NCI-H82 treated with DMSO at 0.1 percent for 48 hours (cell line): ENCODE measurements at regions not wholly inside any gene's neighbourhood (a gene's known extent, or its start where the extent isn't known, plus 50 kb on each side); places are given as distances from the start of the nearest gene placed in this dataset.

Experiments used
- DNase-seq: peaks from one replicate; lab custom pipeline; 2025; ENCODE audit not compliant: unreplicated experiment; lab: John Stamatoyannopoulos, UW

GRCh38 chr5:6026766-6027406 lies 351.5 kb downstream of the MED10 start:
- DNase-seq, result no peak

GRCh38 chr5:6019612-6020011 lies 358.7 kb downstream of the MED10 start:
- no peak for DNase-seq

- no peak for DNase-seq
These were observed 364.8 kb downstream of the MED10 start for GRCh38 chr5:6013506-6013905.

- DNase-seq, result no peak
These were observed 367.1 kb downstream of the MED10 start for GRCh38 chr5:6011199-6011598.

GRCh38 chr5:6006838-6007314 lies 371.5 kb downstream of the MED10 start:
- DNase-seq, result no peak

- no peak for DNase-seq
These were observed 375.1 kb downstream of the MED10 start for GRCh38 chr5:6003040-6003825.

- no peak for DNase-seq
These were observed 377.5 kb downstream of the MED10 start for GRCh38 chr5:6000867-6001266.

- no peak for DNase-seq
These were observed 382.5 kb downstream of the MED10 start for GRCh38 chr5:5995819-5996218.

- no peak for DNase-seq
These were observed 391.7 kb downstream of the MED10 start for GRCh38 chr5:5986492-5987178.

- DNase-seq, result no peak
These were observed 393.0 kb downstream of the MED10 start for GRCh38 chr5:5985332-5985731.

- DNase-seq, result no peak
These were observed 394.9 kb downstream of the MED10 start for GRCh38 chr5:5983261-5983980.

GRCh38 chr5:5981562-5981961 lies 396.8 kb downstream of the MED10 start:
- no peak for DNase-seq

- DNase-seq, result no peak
These were observed 397.8 kb downstream of the MED10 start for GRCh38 chr5:5980538-5980895.

- DNase-seq, result no peak
These were observed 398.4 kb downstream of the MED10 start for GRCh38 chr5:5979761-5980537.

GRCh38 chr5:5979377-5979760 lies 399.0 kb downstream of the MED10 start:
- no peak for DNase-seq

GRCh38 chr5:5978501-5979376 lies 399.6 kb downstream of the MED10 start:
- DNase-seq, result no peak

- no peak for DNase-seq
These were observed 407.1 kb downstream of the MED10 start for GRCh38 chr5:5971203-5971602.

GRCh38 chr5:5969942-5970483 lies 408.3 kb downstream of the MED10 start:
- no peak for DNase-seq

GRCh38 chr5:5968981-5969380 lies 409.4 kb downstream of the MED10 start:
- DNase-seq, result no peak
